ENCODE measurements at regions not wholly inside any gene's neighbourhood (a gene's known extent, or its start where the extent isn't known, plus 50 kb on each side); places are given as distances from the start of the nearest gene placed in this dataset.

DNA sequence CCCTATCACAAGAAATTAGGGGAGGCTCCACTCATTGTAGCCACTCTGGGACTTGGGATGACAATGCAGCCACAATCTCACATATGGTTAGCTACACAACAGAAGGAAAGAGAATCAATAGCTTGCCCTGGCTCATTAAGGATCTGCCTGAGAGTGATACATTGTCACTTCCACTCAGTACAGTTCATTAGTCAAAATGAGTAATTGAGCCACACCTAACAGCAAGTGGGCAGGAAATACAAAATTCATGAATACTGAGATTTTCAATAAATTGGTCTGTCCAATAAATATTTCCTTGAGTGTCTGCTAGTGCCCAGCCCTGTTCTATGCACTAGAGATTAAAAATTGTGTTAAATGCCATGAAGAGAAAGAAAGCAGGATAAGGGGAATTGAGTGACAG is 231.3 kb upstream of the NR4A3 start:
- no peaks in the 10 kb centered on the region for H3K36me3 ChIP-seq
- no peaks in the 10 kb centered on the region for H3K27me3 ChIP-seq
- no peak overlapping the region for H3K4me3 ChIP-seq
- no peak for DNase-seq
- H3K4me1 ChIP-seq: no peaks in the 10 kb centered on the region
- intact Hi-C loops (cut with DNase I): no loop called here
- H3K9me3 ChIP-seq: no peaks in the 10 kb centered on the region
- no peak overlapping the region for H3K27ac ChIP-seq
- no peak for TF ChIP-seq POLR2A (IDR thresholded peaks at IDR 0.05)
- TF ChIP-seq, protein P1, sequence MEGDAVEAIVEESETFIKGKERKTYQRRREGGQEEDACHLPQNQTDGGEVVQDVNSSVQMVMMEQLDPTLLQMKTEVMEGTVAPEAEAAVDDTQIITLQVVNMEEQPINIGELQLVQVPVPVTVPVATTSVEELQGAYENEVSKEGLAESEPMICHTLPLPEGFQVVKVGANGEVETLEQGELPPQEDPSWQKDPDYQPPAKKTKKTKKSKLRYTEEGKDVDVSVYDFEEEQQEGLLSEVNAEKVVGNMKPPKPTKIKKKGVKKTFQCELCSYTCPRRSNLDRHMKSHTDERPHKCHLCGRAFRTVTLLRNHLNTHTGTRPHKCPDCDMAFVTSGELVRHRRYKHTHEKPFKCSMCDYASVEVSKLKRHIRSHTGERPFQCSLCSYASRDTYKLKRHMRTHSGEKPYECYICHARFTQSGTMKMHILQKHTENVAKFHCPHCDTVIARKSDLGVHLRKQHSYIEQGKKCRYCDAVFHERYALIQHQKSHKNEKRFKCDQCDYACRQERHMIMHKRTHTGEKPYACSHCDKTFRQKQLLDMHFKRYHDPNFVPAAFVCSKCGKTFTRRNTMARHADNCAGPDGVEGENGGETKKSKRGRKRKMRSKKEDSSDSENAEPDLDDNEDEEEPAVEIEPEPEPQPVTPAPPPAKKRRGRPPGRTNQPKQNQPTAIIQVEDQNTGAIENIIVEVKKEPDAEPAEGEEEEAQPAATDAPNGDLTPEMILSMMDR (IDR thresholded peaks at IDR 0.05): no peak

DNA sequence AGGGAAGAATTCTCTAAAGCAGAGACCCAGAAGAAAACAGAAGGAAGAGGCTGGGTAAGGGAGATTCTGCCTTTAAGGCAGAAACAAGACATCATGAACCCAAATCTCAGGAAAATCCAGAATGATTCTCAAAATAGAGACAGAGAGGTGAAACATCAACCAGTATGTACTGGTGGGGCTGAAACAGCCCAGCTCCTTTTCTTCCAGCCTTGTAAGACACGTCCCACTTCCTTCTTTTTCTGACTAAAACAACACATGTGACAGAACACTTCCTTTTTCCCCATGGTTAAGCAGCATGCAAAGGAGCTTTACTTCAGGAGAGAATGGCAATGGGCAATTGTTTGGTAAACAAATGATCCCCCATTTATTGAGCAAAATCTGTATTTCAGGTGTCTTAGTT is 230.8 kb upstream of the NR4A3 start:
- Histone ChIP-seq H3K27me3 (no peaks in the 10 kb centered on the region), H3K27ac (no peak overlapping the region), H3K9me3 (no peaks in the 10 kb centered on the region), H3K4me1 (no peaks in the 10 kb centered on the region), H3K36me3 (no peaks in the 10 kb centered on the region), H3K4me3 (no peak overlapping the region)
- 41 to 50% methylated on average over 1 of the region's 1 CpG for WGBS, 2 donors
- no peak for DNase-seq
- TF ChIP-seq, protein P1 (IDR thresholded peaks at IDR 0.05): no peak
- no peak for TF ChIP-seq POLR2A (IDR thresholded peaks at IDR 0.05)
- intact Hi-C loops (cut with DNase I): no loop called here

DNA sequence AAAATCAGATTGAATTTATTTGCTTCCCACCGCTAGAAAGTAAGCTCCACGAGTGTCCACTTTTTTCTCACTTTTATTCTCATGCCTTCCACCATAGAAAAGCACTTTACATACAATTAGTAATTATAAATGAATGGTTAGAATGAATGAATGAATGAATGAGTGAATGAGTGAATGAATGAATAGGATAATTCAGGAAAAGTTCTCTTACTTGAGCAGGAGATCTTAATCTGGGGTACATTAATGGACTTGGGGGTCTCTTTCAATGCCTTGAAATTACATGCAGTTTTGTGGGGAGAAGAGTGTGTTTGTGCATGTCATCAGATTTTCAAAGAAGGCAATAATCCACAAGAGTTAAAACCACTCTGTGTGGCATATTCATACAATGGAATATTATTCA is 229.9 kb upstream of the NR4A3 start:
- no peak for DNase-seq
- Histone ChIP-seq H3K27ac (no peak overlapping the region), H3K4me1 (no peaks in the 10 kb centered on the region), H3K9me3 (no peaks in the 10 kb centered on the region), H3K4me3 (no peak overlapping the region), H3K36me3 (no peaks in the 10 kb centered on the region), H3K27me3 (no peaks in the 10 kb centered on the region)
- no peak for TF ChIP-seq POLR2A (IDR thresholded peaks at IDR 0.05)
- TF ChIP-seq, protein P1 (IDR thresholded peaks at IDR 0.05): no peak
- intact Hi-C loops (cut with DNase I): no loop called here
- WGBS, 2 donors: 84 to 91% methylated on average over 2 of the region's 2 CpGs

DNA sequence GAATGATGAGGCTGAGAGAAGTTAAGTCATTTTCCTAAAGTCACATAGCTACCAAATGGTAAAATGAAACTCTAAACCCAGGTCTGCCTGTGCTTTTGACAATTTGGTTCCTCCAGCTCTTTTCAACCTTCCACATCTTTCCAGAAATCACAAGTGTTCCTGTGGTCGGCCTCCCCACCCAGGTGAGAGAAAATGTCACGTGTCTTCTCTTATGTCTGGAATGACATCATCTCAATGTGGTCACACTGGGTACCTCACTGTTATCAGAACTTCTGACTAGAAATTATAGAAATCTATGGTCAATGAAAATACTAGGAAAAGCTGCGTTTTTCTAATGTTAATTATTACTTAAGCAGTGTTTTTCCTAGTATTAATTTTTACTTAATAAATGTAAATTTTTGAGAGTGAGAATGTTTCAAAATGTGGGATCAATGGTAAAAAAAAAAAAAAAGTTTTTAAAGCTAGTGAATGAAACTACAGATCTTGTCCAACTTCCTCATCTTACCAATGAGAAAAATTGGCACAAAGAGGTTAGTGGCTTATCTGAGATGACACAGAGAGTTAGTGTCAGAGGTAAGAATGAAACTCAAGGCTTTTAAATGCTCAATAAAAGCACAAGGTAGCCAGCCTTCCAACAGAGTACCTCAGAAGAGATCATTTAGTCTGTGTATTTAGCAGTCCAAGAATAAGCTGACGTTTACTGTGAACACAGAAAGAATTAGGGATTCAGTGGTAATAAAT is 228.7 kb upstream of the NR4A3 start:
- no peak for TF ChIP-seq POLR2A (IDR thresholded peaks at IDR 0.05)
- TF ChIP-seq, protein P1 (IDR thresholded peaks at IDR 0.05): no peak
- H3K27ac ChIP-seq: no peak overlapping the region
- H3K36me3 ChIP-seq: no peaks in the 10 kb centered on the region
- no peaks in the 10 kb centered on the region for H3K9me3 ChIP-seq
- no peaks in the 10 kb centered on the region for H3K4me1 ChIP-seq
- H3K4me3 ChIP-seq: no peak overlapping the region
- WGBS, 2 donors: 57 to 59% methylated on average over 4 of the region's 4 CpGs
- intact Hi-C loops (cut with DNase I): no loop called here
- DNase-seq: no peak
- no peaks in the 10 kb centered on the region for H3K27me3 ChIP-seq

DNA sequence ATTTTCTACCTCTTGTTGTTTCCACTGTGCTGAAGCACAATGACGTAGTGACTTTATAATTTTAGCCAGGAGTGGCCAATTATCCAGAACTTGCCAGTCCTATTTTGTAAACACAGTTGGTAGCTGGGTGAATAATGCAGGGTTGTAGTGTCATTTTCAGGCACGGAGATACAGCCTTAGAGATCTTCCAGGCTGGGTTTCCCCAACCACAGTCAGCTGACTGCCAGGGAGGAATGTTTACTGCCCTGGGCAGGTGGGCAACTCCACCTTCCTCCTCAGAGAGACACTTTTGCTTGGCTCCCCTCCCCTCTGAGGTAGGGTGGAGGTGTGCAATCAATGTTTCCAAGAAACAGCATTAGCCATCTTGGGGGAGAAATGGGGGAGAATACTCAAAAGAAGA is 228.1 kb upstream of the NR4A3 start:
- no peak overlapping the region for H3K27ac ChIP-seq
- H3K9me3 ChIP-seq: no peaks in the 10 kb centered on the region
- H3K4me3 ChIP-seq: no peak overlapping the region
- no peaks in the 10 kb centered on the region for H3K36me3 ChIP-seq
- DNase-seq: no peak
- 52 to 69% methylated on average over 1 to 2 of the region's 2 CpGs for WGBS, 2 donors
- no peaks in the 10 kb centered on the region for H3K4me1 ChIP-seq
- intact Hi-C loops (cut with DNase I): no loop called here
- no peak for TF ChIP-seq POLR2A (IDR thresholded peaks at IDR 0.05)
- no peaks in the 10 kb centered on the region for H3K27me3 ChIP-seq
